Fibroblast of mammary gland (primary cell): ENCODE measurements at regions not wholly inside any gene's neighbourhood (a gene's known extent, or its start where the extent isn't known, plus 50 kb on each side); places are given as distances from the start of the nearest gene placed in this dataset.

Experiments
- DNase-seq: peaks from one replicate; pipeline ENCODE4 v3.0.0-alpha.2; 2010; ENCODE audit warnings: low read depth
- H3K4me3 ChIP-seq: 2 replicates; pipeline ENCODE4 v1.5.1; 2011; ENCODE audit warnings: low read depth, mild to moderate bottlenecking, low read length, moderate library complexity; ENCODE audit not compliant: control insufficient read depth
- CTCF ChIP-seq: conservative IDR thresholded peaks from 2 replicates; pipeline ENCODE4 v1.5.1; 2011; ENCODE audit warnings: low read depth, low read length, inconsistent platforms; ENCODE audit not compliant: control insufficient read depth, insufficient read depth

DNA sequence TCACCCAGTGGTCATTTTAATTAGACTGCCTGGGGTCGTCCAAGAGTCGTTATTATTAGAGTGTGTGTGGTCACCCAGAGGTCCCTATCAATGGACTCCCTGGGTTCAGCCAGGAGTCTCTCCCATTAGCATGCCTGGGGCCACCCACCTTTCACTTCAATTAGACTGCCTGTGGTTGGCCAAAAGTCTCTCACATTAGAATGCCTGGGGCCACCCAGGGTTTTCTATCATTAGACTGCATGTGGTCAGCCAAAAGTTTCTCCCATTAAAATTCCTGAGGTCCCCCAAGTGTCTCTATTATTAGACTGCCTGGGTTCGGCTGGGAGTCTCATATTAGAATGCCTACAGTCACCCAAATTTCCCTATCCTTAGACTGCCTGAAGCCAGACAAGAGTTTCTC, 1472.6 kb downstream of the UQCRFS1 start:
- no peak for DNase-seq
- TF ChIP-seq CTCF = no peak
- H3K4me3 ChIP-seq = no peak overlapping the region

DNA sequence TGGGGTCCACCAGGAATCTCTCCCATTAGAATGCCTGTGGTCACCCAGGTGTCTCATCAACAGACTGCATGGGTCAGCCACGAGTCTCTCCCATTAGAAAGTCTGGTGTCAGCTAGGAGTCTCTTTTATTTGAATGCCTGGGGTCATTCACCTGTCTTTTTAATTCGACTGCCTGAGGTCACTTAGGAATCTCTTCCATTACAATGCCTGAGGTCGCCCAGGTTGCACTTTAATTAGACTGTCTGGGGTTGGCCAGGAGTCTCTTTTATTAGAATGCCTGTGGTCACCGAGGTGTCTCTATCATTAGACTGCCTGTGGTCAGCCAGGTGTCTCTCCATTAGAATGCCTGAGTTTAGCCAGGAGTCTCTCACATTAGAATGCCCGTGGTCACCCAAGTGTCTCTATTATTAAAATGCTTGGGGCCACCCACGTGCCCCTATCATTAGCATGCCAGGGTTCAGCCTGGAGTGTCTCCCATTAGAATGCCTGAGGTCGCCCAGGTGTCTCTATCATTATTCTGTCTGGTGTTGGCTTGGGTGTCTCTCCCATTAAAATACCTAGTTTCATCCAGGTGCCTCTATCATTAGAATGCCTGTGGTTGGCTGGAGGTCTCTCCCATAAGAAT, 1474.3 kb downstream of the UQCRFS1 start:
- H3K4me3 ChIP-seq = no peak overlapping the region
- TF ChIP-seq CTCF = no peak
- DNase-seq = no peak

DNA sequence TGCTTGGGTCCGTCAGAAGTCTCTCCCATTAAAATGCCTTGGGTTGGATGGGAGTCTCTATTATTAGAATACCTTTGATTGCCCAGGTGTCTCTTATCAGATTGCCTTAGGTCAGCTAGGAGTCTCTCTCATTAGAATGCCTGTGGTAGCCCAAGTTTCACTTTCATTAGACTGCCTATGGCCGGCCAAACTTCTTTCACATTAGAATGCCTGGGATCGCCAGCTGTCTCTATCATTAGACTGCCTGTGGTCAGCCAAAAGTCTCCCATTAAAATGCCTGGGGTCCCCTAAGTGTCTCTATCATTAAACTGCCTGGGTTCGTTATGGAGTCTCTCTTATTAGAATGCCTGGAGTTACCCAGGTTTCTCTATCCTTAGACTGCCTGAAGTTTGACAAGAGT, 1476.7 kb downstream of the UQCRFS1 start:
- no peak overlapping the region for H3K4me3 ChIP-seq
- no peak for DNase-seq
- TF ChIP-seq CTCF = no peak

GRCh38 chr19:27735314-27735713, 1477.6 kb downstream of the UQCRFS1 start:
- DNase-seq = no peak
- no peak for TF ChIP-seq CTCF
- no peak overlapping the region for H3K4me3 ChIP-seq

- no peak overlapping the region for H3K4me3 ChIP-seq
- TF ChIP-seq CTCF = no peak
- DNase-seq = no peak
These were observed 1478.3 kb downstream of the UQCRFS1 start for GRCh38 chr19:27734496-27735220.

- TF ChIP-seq CTCF = no peak
- no peak for DNase-seq
- H3K4me3 ChIP-seq = no peak overlapping the region
These were observed 1479.2 kb downstream of the UQCRFS1 start for GRCh38 chr19:27733551-27734266.
